Keratinocyte (primary cell): ENCODE measurements at regions not wholly inside any gene's neighbourhood (a gene's known extent, or its start where the extent isn't known, plus 50 kb on each side); places are given as distances from the start of the nearest gene placed in this dataset.

Experiments used
- EZH2 ChIP-seq: IDR thresholded peaks from one replicate; pipeline ENCODE4 v1.6.1; 2012; ENCODE audit warnings: inconsistent platforms, mild to moderate bottlenecking, low read length, moderate library complexity
- TF ChIP-seq, protein P1 (sequence below), 3 experiments: IDR thresholded peaks in 1 of 3; conservative IDR thresholded peaks in 1 of 3; optimal IDR thresholded peaks in 1 of 3; 2 replicates in 2 of 3; 3 replicates in 1 of 3; pipeline versions ENCODE3 to v1.5.1; 2011; ENCODE audit warnings: low read length in 3 of 3, mild to moderate bottlenecking in 3 of 3, moderate library complexity in 2 of 3, control low read depth in 1 of 3, inconsistent platforms in 1 of 3; ENCODE audit not compliant: insufficient read depth in 2 of 3; ENCODE audit errors: extremely low read depth in 1 of 3

DNA sequence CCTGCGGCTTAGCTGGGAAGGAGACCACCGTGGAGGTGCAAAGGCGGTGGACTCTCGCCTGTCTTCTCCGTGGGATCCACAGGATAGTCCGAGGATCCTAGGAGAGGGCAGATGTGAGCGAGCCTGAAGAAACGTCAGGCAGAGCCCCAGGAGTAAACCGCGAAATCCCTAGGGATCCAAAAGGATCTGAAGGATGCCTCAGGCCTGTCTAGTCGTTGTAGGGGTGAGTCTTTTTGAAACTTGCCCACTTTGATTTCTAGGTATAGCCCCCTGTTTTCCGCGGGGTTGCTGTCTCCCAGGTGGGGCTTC lies 576.5 kb downstream of the KCNJ18 start:
- TF ChIP-seq, protein P1, sequence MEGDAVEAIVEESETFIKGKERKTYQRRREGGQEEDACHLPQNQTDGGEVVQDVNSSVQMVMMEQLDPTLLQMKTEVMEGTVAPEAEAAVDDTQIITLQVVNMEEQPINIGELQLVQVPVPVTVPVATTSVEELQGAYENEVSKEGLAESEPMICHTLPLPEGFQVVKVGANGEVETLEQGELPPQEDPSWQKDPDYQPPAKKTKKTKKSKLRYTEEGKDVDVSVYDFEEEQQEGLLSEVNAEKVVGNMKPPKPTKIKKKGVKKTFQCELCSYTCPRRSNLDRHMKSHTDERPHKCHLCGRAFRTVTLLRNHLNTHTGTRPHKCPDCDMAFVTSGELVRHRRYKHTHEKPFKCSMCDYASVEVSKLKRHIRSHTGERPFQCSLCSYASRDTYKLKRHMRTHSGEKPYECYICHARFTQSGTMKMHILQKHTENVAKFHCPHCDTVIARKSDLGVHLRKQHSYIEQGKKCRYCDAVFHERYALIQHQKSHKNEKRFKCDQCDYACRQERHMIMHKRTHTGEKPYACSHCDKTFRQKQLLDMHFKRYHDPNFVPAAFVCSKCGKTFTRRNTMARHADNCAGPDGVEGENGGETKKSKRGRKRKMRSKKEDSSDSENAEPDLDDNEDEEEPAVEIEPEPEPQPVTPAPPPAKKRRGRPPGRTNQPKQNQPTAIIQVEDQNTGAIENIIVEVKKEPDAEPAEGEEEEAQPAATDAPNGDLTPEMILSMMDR (optimal IDR thresholded peaks at IDR 0.05 in 1 of 3, IDR thresholded peaks at IDR 0.05 in 1 of 3, conservative IDR thresholded peaks at IDR 0.05 in 1 of 3; ENCODE audit: extremely low read depth in 1 of 3, insufficient read depth in 2 of 3, low read length in 3 of 3) = no peak
- no peak for TF ChIP-seq EZH2
